ENCODE measurements at regions not wholly inside any gene's neighbourhood (a gene's known extent, or its start where the extent isn't known, plus 50 kb on each side); places are given as distances from the start of the nearest gene placed in this dataset.

DNA sequence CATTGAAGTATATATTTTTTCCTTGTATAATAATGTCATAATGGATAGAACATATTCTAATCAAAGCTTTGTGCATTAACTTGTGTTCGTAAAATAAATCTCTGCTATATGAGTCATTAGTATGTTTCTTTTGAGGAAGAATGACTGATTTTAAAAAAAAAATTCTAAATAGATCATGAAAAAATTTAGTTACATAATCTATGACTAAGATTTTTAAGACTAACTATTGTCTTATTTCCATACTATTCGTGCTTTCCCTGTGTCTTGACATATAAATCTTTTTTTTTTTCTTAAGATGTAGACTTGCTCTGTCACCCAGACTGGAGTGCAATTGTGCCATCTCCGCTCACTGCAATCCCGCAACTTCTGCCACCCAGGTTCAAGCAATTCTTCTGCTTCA, 226.1 kb downstream of the DSEL start:
- TF ChIP-seq EZH2phosphoT487 (IDR thresholded peaks at IDR 0.05) = no peak
- TF ChIP-seq, protein P1, sequence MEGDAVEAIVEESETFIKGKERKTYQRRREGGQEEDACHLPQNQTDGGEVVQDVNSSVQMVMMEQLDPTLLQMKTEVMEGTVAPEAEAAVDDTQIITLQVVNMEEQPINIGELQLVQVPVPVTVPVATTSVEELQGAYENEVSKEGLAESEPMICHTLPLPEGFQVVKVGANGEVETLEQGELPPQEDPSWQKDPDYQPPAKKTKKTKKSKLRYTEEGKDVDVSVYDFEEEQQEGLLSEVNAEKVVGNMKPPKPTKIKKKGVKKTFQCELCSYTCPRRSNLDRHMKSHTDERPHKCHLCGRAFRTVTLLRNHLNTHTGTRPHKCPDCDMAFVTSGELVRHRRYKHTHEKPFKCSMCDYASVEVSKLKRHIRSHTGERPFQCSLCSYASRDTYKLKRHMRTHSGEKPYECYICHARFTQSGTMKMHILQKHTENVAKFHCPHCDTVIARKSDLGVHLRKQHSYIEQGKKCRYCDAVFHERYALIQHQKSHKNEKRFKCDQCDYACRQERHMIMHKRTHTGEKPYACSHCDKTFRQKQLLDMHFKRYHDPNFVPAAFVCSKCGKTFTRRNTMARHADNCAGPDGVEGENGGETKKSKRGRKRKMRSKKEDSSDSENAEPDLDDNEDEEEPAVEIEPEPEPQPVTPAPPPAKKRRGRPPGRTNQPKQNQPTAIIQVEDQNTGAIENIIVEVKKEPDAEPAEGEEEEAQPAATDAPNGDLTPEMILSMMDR (IDR thresholded peaks at IDR 0.05) = no peak
